Smooth muscle cell (in vitro differentiated cells): ENCODE measurements at regions not wholly inside any gene's neighbourhood (a gene's known extent, or its start where the extent isn't known, plus 50 kb on each side); places are given as distances from the start of the nearest gene placed in this dataset.

ENCODE experiments used
- DNase-seq: peaks from one replicate; lab custom pipeline; 2025; ENCODE audit not compliant: unreplicated experiment; lab: John Stamatoyannopoulos, UW
- H2AFZ ChIP-seq: fragments of 200-600 bp; sonication (generic); 2 replicates; pipeline ENCODE4 v1.6.0; 2016; ENCODE audit warnings: antibody characterized with exemption, low read depth, mild to moderate bottlenecking
- H3F3A ChIP-seq: fragments of 200-600 bp; sonication (generic); 2 replicates; pipeline ENCODE4 v1.6.0; 2017; ENCODE audit warnings: antibody characterized with exemption, low read depth
- H3K27ac ChIP-seq: fragments of 200-600 bp; sonication (generic); 2 replicates; pipeline ENCODE4 v1.5.1; 2016; ENCODE audit warnings: low read depth, mild to moderate bottlenecking
- H3K27me3 ChIP-seq: fragments of 200-600 bp; sonication (generic); 2 replicates; pipeline ENCODE4 v1.6.1; 2016; ENCODE audit warnings: low read depth, mild to moderate bottlenecking
- H3K36me3 ChIP-seq: fragments of 200-600 bp; sonication (generic); 2 replicates; pipeline ENCODE4 v1.5.1; 2016; ENCODE audit warnings: low read depth
- H3K4me1 ChIP-seq: fragments of 200-600 bp; sonication (generic); 2 replicates; pipeline ENCODE4 v1.5.1; 2016; ENCODE audit warnings: low read depth
- H3K4me2 ChIP-seq: fragments of 200-600 bp; sonication (generic); 2 replicates; pipeline ENCODE4 v1.6.0; 2016; ENCODE audit warnings: mild to moderate bottlenecking
- H3K4me3 ChIP-seq: fragments of 200-600 bp; sonication (generic); 2 replicates; pipeline ENCODE4 v1.5.1; 2016; ENCODE audit warnings: mild to moderate bottlenecking
- H3K79me2 ChIP-seq: fragments of 200-600 bp; sonication (generic); 2 replicates; pipeline ENCODE4 v1.6.0; 2016; ENCODE audit warnings: low read depth, mild to moderate bottlenecking
- H3K9ac ChIP-seq: fragments of 200-600 bp; sonication (generic); 2 replicates; pipeline ENCODE4 v1.6.0; 2016; ENCODE audit warnings: low read depth
- H3K9me3 ChIP-seq: fragments of 200-600 bp; sonication (generic); replicated peaks from 2 replicates; pipeline ENCODE4 v1.5.1; 2016; ENCODE audit warnings: low read depth
- H4K20me1 ChIP-seq: fragments of 200-600 bp; sonication (generic); 2 replicates; pipeline ENCODE4 v1.6.0; 2016; ENCODE audit warnings: low read depth
- CTCF ChIP-seq: fragments of 200-600 bp; sonication (generic); IDR thresholded peaks from 2 replicates; pipeline ENCODE4 v1.5.1; 2017; ENCODE audit warnings: borderline replicate concordance, mild to moderate bottlenecking, antibody characterized with exemption; ENCODE audit not compliant: insufficient read depth, poor library complexity, severe bottlenecking
- WGBS: methylation state at CpG from one replicate; pipeline ENCODE4 v1.1.7; 2016; ENCODE audit warnings: low lambda C conversion rate; 5-methylcytosine and 5-hydroxymethylcytosine counted together

GRCh38 chr1:115560027-115560426 lies 81.7 kb upstream of the VANGL1 start:
- Histone ChIP-seq H2AFZ (no peak overlapping the region), H3K9me3 (no peaks in the 10 kb centered on the region), H3K4me1 (peaks cover 5% of the 10 kb centered on the region), H3F3A (no peaks in the 10 kb centered on the region), H3K27ac (no peak overlapping the region), H3K9ac (no peak overlapping the region), H3K4me3 (no peak overlapping the region), H3K27me3 (no peaks in the 10 kb centered on the region), H3K4me2 (no peak overlapping the region), H3K36me3 (no peaks in the 10 kb centered on the region), H4K20me1 (no peaks in the 10 kb centered on the region), H3K79me2 (no peaks in the 10 kb centered on the region)
- no peak for DNase-seq
- 34% methylated on average over 7 of the region's 7 CpGs for WGBS
- no peak for TF ChIP-seq CTCF

- H3K9me3 ChIP-seq: no peaks in the 10 kb centered on the region
- H3K4me2 ChIP-seq: no peak overlapping the region
- no peak for TF ChIP-seq CTCF
- no peaks in the 10 kb centered on the region for H4K20me1 ChIP-seq
- H3K4me3 ChIP-seq: no peak overlapping the region
- H3K9ac ChIP-seq: no peak overlapping the region
- DNase-seq: no peak
- no peaks in the 10 kb centered on the region for H3K36me3 ChIP-seq
- H2AFZ ChIP-seq: no peak overlapping the region
- H3K27ac ChIP-seq: no peak overlapping the region
- 95% methylated on average over 2 of the region's 2 CpGs for WGBS
- no peaks in the 10 kb centered on the region for H3K27me3 ChIP-seq
- peaks cover 5% of the 10 kb centered on the region for H3K4me1 ChIP-seq
- no peaks in the 10 kb centered on the region for H3F3A ChIP-seq
- no peaks in the 10 kb centered on the region for H3K79me2 ChIP-seq
Measured at GRCh38 chr1:115558275-115558674, 83.5 kb upstream of the VANGL1 start.

- Histone ChIP-seq H3K4me3 (no peak overlapping the region), H2AFZ (no peak overlapping the region), H3K27ac (no peak overlapping the region), H3K9me3 (no peaks in the 10 kb centered on the region), H3F3A (no peaks in the 10 kb centered on the region), H3K36me3 (no peaks in the 10 kb centered on the region), H3K4me1 (peaks cover 5% of the 10 kb centered on the region), H4K20me1 (no peaks in the 10 kb centered on the region), H3K79me2 (no peaks in the 10 kb centered on the region), H3K27me3 (no peaks in the 10 kb centered on the region), H3K9ac (no peak overlapping the region), H3K4me2 (no peak overlapping the region)
- WGBS: 87% methylated on average over 1 of the region's 1 CpG
- DNase-seq: no peak
- no peak for TF ChIP-seq CTCF
Measured at GRCh38 chr1:115557715-115558114, 84.1 kb upstream of the VANGL1 start.

GRCh38 chr1:115556236-115556635 lies 85.5 kb upstream of the VANGL1 start:
- Histone ChIP-seq H3K27me3 (no peaks in the 10 kb centered on the region), H3K79me2 (no peaks in the 10 kb centered on the region), H3K9me3 (no peaks in the 10 kb centered on the region), H4K20me1 (no peaks in the 10 kb centered on the region), H3K36me3 (no peaks in the 10 kb centered on the region), H3K27ac (no peak overlapping the region), H3K4me3 (no peak overlapping the region), H3K4me2 (no peak overlapping the region), H2AFZ (no peak overlapping the region), H3K4me1 (peaks cover 5% of the 10 kb centered on the region), H3F3A (no peaks in the 10 kb centered on the region), H3K9ac (no peak overlapping the region)
- DNase-seq: no peak
- TF ChIP-seq CTCF: no peak
- 92% methylated on average over 1 of the region's 1 CpG for WGBS
